Left lobe of liver (tissue), 2 donors: ENCODE measurements at regions not wholly inside any gene's neighbourhood (a gene's known extent, or its start where the extent isn't known, plus 50 kb on each side); places are given as distances from the start of the nearest gene placed in this dataset.
"Not testable (repeated sequence)": the region's sequence is repeated elsewhere in the genome, so short reads cannot be mapped to it uniquely, and the experiment has no call there.

Experiments
- ATAC-seq: fragments of 200-7000 bp; cut with Tn5 transposase; one replicate; pipeline ENCODE4 v1.9.1; 2020; ENCODE audit warnings: mild to moderate bottlenecking, moderate library complexity
- DNase-seq: peaks from one replicate; pipeline ENCODE4 v3.0.0-alpha.2; 2020; ENCODE audit warnings: low spot score
- donor health status: DM: no; HTN: no; CAD: no; lungs with moderate emphysema.
- donor health status: DM: no; HTN: yes; CAD: no.

DNA sequence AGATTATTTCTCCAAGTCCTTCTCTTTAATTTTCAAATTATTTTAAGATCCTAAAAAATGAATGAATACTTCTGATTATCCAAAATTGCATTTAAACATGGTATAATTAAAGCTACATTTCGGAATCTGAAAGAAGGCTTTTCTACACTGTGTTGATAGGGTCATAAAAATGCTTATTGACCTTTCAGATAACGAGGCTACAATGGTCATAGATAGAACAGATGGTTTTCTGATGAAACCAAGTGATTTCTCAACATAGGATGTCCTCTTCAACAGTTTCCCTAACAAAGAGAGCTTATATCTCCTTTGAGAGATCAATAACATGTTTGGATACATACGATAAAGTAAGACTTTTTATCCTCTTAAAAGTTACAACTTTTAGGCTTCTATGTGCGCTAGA is 201.1 kb downstream of the PTH2R start:
- DNase-seq, result no peak
- no peak for ATAC-seq

- ATAC-seq (no peak), DNase-seq (no peak)
Observed at GRCh38 chr2:208608122-208608835, 201.7 kb downstream of the PTH2R start.

DNA sequence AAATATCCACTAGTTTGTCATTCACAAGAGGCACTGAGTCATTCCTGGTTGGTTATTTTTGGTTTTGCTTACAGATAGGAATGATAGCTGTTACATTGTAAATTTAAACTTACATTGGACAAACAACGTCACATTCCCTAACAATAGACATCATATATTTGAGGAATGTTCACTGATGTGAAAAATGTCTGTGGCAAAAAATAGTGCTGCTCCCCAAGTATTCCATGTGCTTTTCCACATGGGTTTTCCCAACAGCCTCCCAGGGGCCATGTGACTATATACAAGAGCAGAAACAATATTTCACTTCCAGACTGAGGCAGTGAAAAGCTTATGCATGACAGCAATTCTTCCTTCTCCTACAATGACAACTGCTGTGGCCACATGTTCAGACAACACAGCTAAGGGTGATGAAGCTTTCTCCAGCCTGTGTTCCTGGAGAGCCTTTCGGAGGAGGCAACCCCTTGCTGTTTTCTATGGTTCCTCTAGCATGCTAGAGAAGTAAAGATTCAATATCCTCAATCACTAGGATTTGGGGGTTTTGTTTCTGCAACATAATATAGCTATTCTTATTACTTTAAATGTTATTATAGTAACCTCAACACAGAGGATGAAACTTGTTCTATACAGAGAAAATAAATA is 202.7 kb downstream of the PTH2R start:
- DNase-seq (no peak), ATAC-seq (no peak)

GRCh38 chr2:208615675-208616074 is 209.1 kb downstream of the PTH2R start:
- DNase-seq, ATAC-seq: not testable (repeated sequence)

DNA sequence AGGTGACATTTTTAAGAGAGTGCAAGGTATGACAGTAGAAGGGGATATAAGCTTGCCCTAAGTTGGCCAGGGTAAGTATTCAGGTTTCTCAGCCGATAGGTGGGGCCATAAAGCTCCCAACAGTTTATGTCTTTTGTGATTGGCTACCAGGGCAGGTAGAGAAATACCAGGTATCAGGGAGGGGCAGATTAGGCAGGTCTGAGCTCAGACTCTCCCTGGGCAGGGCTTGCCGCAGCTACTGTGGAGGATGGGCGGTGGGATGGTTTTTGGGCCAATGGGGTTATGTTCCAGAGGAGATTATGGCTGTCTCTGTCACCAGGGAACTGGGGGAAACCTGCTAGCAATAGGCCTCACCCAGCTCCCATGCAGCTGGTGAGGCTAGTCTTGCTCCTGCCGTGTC is 211.6 kb downstream of the PTH2R start:
- DNase-seq (no peak), ATAC-seq (no peak)

GRCh38 chr2:208619993-208620392 is 213.4 kb downstream of the PTH2R start:
- ATAC-seq (no peak), DNase-seq (no peak)

DNA sequence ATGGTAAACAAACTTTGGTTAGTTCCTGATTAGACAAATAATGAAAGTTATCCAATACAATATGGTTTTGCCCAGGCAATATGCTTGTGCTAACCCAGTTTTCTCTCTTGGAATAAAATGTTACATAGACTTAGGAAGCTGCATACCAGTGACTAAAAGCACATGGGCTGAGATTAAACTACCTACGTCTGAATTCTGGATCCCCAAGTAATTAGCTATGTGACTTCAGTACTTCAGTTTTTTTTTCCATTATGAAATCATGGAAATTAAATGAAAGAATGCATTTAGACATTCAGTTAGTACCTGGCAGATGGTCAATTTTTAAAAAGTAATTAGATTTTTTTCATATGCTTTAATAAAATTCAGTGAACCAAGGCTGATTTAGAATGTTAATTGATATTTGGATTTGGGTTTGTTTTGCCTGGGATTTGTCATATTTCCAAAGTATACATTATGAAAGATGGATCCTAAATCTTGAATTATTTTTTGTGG is 213.9 kb downstream of the PTH2R start:
- DNase-seq (no peak), ATAC-seq (no peak)

- ATAC-seq, result no peak
Observed at GRCh38 chr2:208627110-208627884, 220.7 kb downstream of the PTH2R start.

GRCh38 chr2:208627916-208628315 is 221.3 kb downstream of the PTH2R start:
- no peak for ATAC-seq
- no peak for DNase-seq

More at GRCh38 chr2:208627110-208627884, 220.7 kb downstream of the PTH2R start:
- DNase-seq, result no peak

DNA sequence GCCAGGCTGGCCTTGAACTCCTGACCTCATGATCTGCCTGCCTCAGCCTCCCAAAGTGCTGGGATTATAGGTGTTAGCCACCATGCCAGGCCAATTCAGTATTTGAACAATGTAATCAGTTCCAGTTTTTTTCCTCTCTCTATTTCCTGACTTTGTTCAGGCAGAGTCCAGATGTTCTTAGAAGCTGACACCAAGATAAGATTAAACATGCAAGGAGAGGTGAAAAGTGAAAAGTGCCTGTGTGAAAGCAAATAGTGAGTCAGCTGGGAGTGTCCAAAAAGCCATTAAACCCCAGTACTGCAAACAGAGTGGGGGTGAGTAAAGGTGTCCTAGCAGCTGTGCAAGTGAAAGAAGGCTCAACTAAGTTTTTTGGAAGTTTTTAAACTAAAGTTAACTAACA is 231.5 kb downstream of the PTH2R start:
- ATAC-seq, result no peak
- no peak for DNase-seq

DNA sequence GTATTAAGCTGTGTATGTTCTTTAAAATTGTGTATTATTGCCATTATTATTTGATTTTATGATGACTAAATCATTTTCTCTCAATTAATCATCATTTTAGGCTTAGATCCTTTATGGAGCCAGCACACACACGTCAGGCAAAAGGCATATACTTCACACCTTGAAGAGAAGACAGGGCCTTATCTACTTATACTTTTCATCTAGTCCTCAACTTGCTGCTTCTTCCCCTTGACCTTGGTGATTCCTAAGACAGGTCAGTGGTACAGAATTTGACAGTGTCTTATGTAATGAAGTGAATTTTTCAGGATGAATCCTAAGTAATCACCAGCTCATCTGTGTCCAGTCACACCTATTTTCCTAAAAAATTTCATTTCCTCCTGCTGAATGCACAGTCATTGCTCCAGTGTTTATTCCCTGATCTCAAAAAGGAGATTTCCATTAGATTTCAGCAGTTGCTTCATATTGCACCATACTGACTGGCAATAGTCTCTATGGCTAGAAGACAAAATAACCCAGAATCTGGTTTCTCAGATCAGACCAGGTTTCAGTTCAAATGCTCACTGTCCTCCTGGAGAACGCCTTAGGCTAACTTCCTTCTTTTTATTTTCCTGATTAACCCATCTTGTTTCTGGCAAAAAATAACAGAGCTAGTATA is 235.7 kb downstream of the PTH2R start:
- no peak for DNase-seq
- ATAC-seq, result no peak

- DNase-seq (no peak), ATAC-seq (no peak)
Observed at GRCh38 chr2:208643145-208643544, 236.6 kb downstream of the PTH2R start.

GRCh38 chr2:208645226-208645625 is 238.6 kb downstream of the PTH2R start:
- no peak for DNase-seq
- ATAC-seq, result no peak

DNA sequence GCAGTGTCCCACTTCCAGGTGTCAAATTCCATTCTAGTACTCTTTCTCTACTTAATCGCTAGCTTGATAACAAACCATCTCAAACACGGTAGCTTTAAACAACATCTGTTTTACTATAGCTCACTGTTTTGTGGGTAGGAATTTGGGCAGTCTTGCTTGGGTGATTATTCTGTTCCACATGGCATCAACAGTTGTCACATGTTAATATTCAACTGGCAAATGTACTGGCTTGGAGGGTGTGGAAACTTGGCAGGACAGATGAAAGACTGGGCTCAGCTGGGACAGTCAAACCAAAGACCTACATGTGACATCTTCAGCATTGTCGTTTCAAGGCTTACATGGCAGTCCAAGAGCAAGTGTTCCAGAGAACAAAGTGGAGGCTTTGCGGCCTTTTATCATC is 241.8 kb downstream of the PTH2R start:
- ATAC-seq (no peak), DNase-seq (no peak)

- no peak for ATAC-seq
- DNase-seq, result no peak
Observed at GRCh38 chr2:208653383-208653782, 246.8 kb downstream of the PTH2R start.

GRCh38 chr2:208654056-208654455 is 247.5 kb downstream of the PTH2R start:
- DNase-seq (no peak), ATAC-seq (no peak)

GRCh38 chr2:208657468-208657867 is 250.9 kb downstream of the PTH2R start:
- DNase-seq (no peak), ATAC-seq (no peak)

DNA sequence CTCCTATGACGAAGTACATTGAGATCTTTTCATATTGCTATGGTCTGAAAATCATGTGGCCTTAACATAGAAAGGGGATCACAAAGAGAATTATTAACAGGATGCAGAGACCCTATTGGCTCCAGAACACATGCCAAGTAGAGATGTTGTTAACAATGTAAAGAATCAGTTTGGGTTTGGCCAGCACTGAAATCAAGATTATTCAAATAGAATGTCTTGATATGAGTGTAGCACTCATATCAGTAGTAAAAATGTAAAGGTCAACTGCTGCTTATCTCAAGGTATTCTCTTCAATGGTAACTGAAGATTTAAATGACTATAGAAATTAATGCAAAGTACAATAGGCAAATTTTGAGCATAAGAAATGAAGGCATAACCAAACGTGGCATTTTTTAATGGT is 262.8 kb downstream of the PTH2R start:
- ATAC-seq (no peak), DNase-seq (no peak)

DNA sequence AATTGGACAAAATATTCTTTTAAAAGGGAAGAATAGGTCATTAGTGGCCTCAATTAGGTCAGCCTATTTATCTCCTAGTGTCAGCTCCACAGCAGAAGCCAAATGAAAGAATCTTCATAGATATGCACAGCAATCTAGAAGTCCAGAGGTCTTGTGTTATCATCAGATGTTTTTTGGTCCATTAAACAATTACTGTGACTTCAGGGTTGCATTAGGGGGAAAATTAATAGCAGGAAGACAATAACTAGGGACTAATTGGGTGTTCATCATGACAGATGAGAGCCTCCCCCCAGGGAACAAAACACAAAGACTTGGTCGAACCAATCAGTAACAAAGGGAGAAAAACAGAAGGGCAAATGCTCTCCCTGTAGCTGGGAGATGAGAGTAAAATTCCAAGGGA is 264.7 kb downstream of the PTH2R start:
- DNase-seq, result no peak
- no peak for ATAC-seq

DNA sequence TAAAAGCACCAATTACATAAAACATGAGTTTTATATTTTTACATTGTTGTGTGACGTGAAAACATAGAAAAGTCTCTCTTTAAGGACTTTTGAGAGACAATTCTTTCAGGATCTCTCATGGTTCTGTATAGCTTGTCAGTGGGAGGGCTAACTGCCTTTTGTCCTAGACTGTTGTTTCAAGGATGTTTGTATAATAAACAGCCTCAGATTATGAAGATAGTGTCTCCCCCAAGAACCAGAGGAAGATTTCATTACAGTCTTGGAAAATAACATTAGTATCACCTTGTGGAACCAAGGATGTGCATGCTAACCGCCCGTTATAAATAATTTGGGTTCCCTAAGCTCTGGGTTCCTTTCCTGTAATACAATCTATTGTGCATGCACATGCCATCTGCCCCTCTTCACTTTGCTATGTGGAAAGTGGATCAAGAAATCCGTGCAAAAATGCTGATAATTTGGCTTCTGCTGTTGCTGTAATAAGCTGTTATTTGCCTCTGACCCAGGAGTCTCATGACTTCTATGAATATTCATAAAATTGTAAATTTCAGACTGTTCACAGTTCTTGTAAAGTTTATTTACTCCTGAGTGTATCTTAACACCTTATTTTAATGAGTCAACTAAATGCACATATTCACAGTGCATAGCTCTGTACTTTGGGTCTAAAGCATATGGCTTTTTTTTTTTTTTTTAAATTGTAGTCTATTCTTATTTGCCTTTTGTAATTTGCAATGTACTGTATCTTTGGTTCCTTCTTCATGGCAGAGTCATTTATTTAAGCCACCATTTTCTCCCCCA is 265.5 kb downstream of the PTH2R start:
- DNase-seq (no peak), ATAC-seq (no peak)

GRCh38 chr2:208673631-208674030 is 267.0 kb downstream of the PTH2R start:
- DNase-seq (no peak), ATAC-seq (no peak)
